C4-2B (cell line): ENCODE measurements at regions not wholly inside any gene's neighbourhood (a gene's known extent, or its start where the extent isn't known, plus 50 kb on each side); places are given as distances from the start of the nearest gene placed in this dataset.

Experiments used
- ZFX ChIP-seq: fragments of 450-650 bp; IDR thresholded peaks from 2 replicates; pipeline ENCODE4 v1.6.1; 2017
- TF ChIP-seq, protein P1 (sequence below): fragments of 450-650 bp; conservative IDR thresholded peaks from 2 replicates; pipeline ENCODE4 v1.5.1; 2017; ENCODE audit warnings: mild to moderate bottlenecking

DNA sequence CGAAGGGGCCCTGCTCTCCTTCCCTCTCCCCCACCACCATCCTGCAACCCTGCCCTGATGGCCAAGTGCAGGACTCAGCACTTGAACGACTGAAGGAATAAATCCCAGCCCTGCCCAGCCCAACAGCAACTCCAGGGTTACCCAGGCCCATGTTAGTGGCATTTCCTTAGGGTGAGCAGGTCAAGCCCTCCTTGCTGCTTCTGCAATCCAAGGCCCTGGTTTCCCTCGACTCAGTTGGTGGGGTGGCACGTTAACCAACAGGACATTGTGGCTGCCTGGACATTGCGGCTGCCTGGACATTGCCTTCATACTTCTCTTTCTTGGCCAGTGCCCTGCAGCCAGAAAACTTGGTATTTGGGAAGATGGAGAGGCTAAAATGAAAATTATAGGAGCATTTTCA lies 141.4 kb downstream of the TRIM29 start:
- TF ChIP-seq, protein P1, sequence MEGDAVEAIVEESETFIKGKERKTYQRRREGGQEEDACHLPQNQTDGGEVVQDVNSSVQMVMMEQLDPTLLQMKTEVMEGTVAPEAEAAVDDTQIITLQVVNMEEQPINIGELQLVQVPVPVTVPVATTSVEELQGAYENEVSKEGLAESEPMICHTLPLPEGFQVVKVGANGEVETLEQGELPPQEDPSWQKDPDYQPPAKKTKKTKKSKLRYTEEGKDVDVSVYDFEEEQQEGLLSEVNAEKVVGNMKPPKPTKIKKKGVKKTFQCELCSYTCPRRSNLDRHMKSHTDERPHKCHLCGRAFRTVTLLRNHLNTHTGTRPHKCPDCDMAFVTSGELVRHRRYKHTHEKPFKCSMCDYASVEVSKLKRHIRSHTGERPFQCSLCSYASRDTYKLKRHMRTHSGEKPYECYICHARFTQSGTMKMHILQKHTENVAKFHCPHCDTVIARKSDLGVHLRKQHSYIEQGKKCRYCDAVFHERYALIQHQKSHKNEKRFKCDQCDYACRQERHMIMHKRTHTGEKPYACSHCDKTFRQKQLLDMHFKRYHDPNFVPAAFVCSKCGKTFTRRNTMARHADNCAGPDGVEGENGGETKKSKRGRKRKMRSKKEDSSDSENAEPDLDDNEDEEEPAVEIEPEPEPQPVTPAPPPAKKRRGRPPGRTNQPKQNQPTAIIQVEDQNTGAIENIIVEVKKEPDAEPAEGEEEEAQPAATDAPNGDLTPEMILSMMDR, result no peak
- no peak for TF ChIP-seq ZFX
